Esophagus muscularis mucosa (tissue), 4 donors: ENCODE measurements at regions not wholly inside any gene's neighbourhood (a gene's known extent, or its start where the extent isn't known, plus 50 kb on each side); places are given as distances from the start of the nearest gene placed in this dataset.

Experiments
- DNase-seq: peaks from one replicate; pipeline ENCODE4 v3.0.0-alpha.2; 2017; ENCODE audit errors: extremely low spot score
- H3K27ac ChIP-seq, 4 donors: fragments of 200-600 bp; sonication (generic); replicated peaks in 1 of 4; 1 replicate in 3 of 4; 2 replicates in 1 of 4; pipeline ENCODE4 v1.5.1; 2016 to 2019; ENCODE audit warnings: mild to moderate bottlenecking in 1 of 4
- H3K27me3 ChIP-seq, 4 donors: fragments of 200-600 bp; sonication (generic); one replicate each; pipeline versions ENCODE4 v1.5.1 to v1.6.0; 2016 to 2019
- H3K36me3 ChIP-seq, 4 donors: fragments of 200-600 bp; sonication (generic); one replicate each; pipeline ENCODE4 v1.5.1; 2016 to 2019
- H3K4me1 ChIP-seq, 4 donors: fragments of 200-600 bp; sonication (generic); one replicate each; pipeline ENCODE4 v1.5.1; 2016 to 2019
- H3K4me3 ChIP-seq, 4 donors: fragments of 200-600 bp; sonication (generic); 1 replicate in 2 of 4; 2 replicates in 2 of 4; pipeline ENCODE4 v1.5.1; 2016 to 2019; ENCODE audit warnings: mild to moderate bottlenecking in 4 of 4, moderate library complexity in 1 of 4
- H3K9me3 ChIP-seq, 4 donors: fragments of 200-600 bp; sonication (generic); 1 replicate in 3 of 4; 2 replicates in 1 of 4; pipeline ENCODE4 v1.5.1; 2016 to 2019
- EP300 ChIP-seq: sonication (generic); formaldehyde crosslinking; IDR thresholded peaks from one replicate; pipeline ENCODE4 v1.6.1; 2017; ENCODE audit warnings: antibody characterized with exemption
- POLR2A ChIP-seq: fragments of 450-650 bp; IDR thresholded peaks from one replicate; pipeline ENCODE4 v1.6.1; 2017; ENCODE audit warnings: antibody characterized with exemption, moderate library complexity, mild to moderate bottlenecking, low read depth
- POLR2AphosphoS5 ChIP-seq, 2 donors: sonication (generic); formaldehyde crosslinking; IDR thresholded peaks; one replicate each; pipeline ENCODE4 v1.6.1; 2017; ENCODE audit warnings: antibody characterized with exemption in 2 of 2
- WGBS: methylation state at CpG from one replicate; pipeline ENCODE4 v1.1.5; 2018; 5-methylcytosine and 5-hydroxymethylcytosine counted together
- intact Hi-C: fragments of 100-400 bp; cut with DNase I; formaldehyde crosslinking; loops from one replicate; pipeline ENCODE4 v1.15.1; 2023
- TF ChIP-seq, protein P1 (sequence below), 3 experiments: fragments of 200-600 bp in 2 of 3; fragments of 450-650 bp in 1 of 3; sonication (generic) in 2 of 3; IDR thresholded peaks; one replicate each; pipeline ENCODE4 v1.5.1; 2017 to 2019; ENCODE audit warnings: antibody characterized with exemption in 3 of 3, mild to moderate bottlenecking in 2 of 3, moderate library complexity in 1 of 3

DNA sequence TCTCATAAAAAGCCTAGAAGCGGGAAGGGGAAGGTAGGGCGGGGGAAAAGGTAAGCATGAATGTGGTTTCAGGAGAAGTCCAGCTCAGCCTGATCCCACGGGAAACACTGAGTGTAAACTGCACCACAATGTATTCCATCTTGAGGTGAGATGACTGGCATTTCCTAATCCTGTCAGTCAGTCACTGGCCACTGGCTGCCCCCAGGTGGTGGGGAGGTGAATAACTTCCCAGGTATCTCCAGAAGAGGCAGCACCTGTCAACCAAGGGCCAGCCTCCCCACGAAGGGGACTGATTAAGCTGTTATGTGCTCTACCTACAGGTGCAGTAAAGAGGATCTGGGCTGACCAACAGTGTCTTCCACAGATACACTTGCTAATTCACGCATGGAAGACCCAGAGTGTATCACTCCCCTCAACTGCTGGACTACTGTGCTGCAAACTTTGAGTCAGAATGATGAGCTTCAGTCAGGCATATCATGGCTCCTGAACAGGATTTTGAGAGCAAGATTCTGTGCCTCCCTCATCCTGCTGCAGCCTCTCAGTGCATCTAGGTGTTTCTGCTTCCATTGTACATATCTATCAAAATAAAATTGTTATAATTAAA, 108.5 kb upstream of the CCL2 start:
- intact Hi-C loops: no loop called here
- 34% methylated on average over 5 of the region's 5 CpGs for WGBS
- H3K9me3 ChIP-seq: no peaks in the 10 kb centered on the region

DNA sequence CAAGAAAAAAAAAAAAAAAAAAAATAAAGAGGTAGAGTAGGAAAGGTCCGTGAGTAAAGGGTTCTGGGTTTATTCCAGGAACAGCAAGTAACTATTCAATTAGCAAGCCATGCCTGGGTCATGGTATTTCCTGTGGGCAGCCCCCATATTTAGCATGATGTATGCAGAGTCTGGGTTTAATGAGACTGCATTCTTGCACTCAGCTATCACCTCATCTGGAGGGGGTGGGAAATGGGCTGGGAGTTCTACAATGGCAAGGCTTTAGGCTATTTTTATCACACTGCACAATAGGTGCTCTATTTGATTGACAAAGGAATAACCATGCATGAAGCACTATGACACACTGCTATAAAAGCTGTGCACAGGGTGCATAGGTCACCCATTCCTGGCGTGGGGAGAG, 104.0 kb upstream of the CCL2 start:
- 59% methylated on average over 2 of the region's 2 CpGs for WGBS
- H3K4me1 ChIP-seq: no peaks in the 10 kb centered on the region
- DNase-seq: no peak
- TF ChIP-seq POLR2AphosphoS5 (IDR thresholded peaks at IDR 0.05) (no peak), EP300 (no peak), POLR2A (no peak)
- TF ChIP-seq, protein P1, sequence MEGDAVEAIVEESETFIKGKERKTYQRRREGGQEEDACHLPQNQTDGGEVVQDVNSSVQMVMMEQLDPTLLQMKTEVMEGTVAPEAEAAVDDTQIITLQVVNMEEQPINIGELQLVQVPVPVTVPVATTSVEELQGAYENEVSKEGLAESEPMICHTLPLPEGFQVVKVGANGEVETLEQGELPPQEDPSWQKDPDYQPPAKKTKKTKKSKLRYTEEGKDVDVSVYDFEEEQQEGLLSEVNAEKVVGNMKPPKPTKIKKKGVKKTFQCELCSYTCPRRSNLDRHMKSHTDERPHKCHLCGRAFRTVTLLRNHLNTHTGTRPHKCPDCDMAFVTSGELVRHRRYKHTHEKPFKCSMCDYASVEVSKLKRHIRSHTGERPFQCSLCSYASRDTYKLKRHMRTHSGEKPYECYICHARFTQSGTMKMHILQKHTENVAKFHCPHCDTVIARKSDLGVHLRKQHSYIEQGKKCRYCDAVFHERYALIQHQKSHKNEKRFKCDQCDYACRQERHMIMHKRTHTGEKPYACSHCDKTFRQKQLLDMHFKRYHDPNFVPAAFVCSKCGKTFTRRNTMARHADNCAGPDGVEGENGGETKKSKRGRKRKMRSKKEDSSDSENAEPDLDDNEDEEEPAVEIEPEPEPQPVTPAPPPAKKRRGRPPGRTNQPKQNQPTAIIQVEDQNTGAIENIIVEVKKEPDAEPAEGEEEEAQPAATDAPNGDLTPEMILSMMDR (IDR thresholded peaks at IDR 0.05): no peak
- H3K27me3 ChIP-seq: peaks cover 0 to 71% (median 6%) of the 10 kb centered on the region in 4 donors
- intact Hi-C loops: no loop called here
- H3K27ac ChIP-seq: no peak overlapping the region
- no peaks in the 10 kb centered on the region for H3K9me3 ChIP-seq
- no peak overlapping the region for H3K4me3 ChIP-seq
- no peaks in the 10 kb centered on the region for H3K36me3 ChIP-seq

More for the DNA sequence above, 108.5 kb upstream of the CCL2 start:
- Histone ChIP-seq H3K27me3 (peaks cover 0 to 43% (median 0%) of the 10 kb centered on the region in 4 donors), H3K4me3 (no peak overlapping the region), H3K4me1 (no peaks in the 10 kb centered on the region), H3K36me3 (no peaks in the 10 kb centered on the region), H3K27ac (no peak overlapping the region)
- DNase-seq: no peak
- TF ChIP-seq POLR2AphosphoS5 (IDR thresholded peaks at IDR 0.05) (no peak), POLR2A (no peak)
- TF ChIP-seq, protein P1 (IDR thresholded peaks at IDR 0.05): no peak

DNA sequence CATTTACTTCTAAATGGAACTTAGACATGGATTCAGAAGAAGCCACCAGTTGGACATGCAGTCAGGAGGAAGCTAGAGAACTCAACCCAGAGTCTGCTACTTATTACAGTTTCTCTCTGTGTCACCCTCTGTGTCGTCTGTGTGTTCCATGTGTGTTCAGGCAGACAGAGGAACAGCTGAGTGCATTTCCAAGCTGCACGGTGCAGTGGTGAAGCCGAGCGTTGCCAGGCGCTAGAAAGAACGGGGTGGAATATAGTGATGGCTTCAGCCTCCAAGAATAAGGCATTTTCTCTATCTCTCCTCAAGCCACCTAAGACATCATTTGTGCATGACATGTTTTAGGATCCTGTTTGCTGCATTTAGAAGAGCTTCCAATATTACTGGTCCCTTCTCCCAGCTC, 101.1 kb upstream of the CCL2 start:
- H3K36me3 ChIP-seq: no peaks in the 10 kb centered on the region
- DNase-seq: no peak
- 58% methylated on average over 6 of the region's 6 CpGs for WGBS
- no peak overlapping the region for H3K27ac ChIP-seq
- no peak overlapping the region for H3K4me3 ChIP-seq
- H3K27me3 ChIP-seq: peaks cover 0 to 73% (median 17%) of the 10 kb centered on the region in 4 donors
- no peaks in the 10 kb centered on the region for H3K9me3 ChIP-seq
- peaks cover 5 to 11% (median 6%) of the 10 kb centered on the region in 4 donors for H3K4me1 ChIP-seq
- intact Hi-C loops: no loop called here
- TF ChIP-seq POLR2AphosphoS5 (IDR thresholded peaks at IDR 0.05): no peak
- TF ChIP-seq EP300: no peak
- TF ChIP-seq, protein P1 (IDR thresholded peaks at IDR 0.05): no peak
- TF ChIP-seq POLR2A: no peak

DNA sequence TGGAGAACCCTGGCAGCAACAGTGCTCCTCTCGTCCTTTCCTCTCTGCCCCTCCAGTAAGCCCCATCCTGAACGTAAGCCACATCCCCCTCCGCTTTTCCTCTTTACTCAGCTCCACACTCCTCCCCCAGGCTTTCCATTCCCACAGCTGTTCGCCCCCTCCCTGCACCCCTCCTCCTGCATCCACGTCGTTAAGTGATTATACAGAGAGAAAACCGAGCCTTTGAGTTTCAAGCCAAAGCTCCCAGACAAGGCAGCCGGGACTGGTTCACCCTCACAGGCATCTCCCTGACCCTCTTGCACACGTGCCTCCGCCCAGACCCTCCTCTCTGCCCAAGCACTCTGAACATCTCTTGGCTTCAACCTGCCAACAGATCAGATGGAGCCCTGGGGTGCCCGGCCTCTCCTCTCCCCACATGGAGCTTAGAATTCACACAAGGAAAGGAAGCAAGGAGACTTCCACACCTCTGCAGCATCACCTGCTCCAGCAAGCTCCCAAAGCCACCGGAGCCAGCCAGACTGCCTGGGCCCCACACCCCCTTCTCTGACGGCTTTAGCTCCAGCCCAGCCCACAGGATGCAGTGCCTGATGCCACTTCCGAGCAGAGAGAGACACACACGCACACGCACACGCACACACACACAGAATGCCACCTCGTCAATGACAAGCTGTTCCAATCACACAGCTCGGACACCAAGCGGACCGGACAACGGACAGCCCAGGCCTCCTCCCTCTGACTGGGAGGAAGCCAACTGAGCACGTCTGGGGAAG, 99.9 kb upstream of the CCL2 start:
- no peak for TF ChIP-seq POLR2A
- TF ChIP-seq, protein P1 (IDR thresholded peaks at IDR 0.05): no peak
- TF ChIP-seq POLR2AphosphoS5 (IDR thresholded peaks at IDR 0.05): no peak
- TF ChIP-seq EP300: no peak
- H3K27me3 ChIP-seq: peaks cover 0 to 81% (median 17%) of the 10 kb centered on the region in 4 donors
- 47% methylated on average over 20 of the region's 23 CpGs for WGBS

More for the DNA sequence above, 99.9 kb upstream of the CCL2 start:
- Histone ChIP-seq H3K4me3 (no peak overlapping the region), H3K36me3 (no peaks in the 10 kb centered on the region), H3K4me1 (peaks cover 5 to 11% (median 6%) of the 10 kb centered on the region in 4 donors), H3K27ac (no peak overlapping the region), H3K9me3 (no peaks in the 10 kb centered on the region)
- intact Hi-C loops: no loop called here
- DNase-seq: no peak
